Neural crest cell (in vitro differentiated cells): ENCODE measurements at regions not wholly inside any gene's neighbourhood (a gene's known extent, or its start where the extent isn't known, plus 50 kb on each side); places are given as distances from the start of the nearest gene placed in this dataset.

Experiments
- DNase-seq: peaks from one replicate; pipeline ENCODE4 v3.0.0; 2021; ENCODE audit warnings: low read depth, mixed read lengths, low spot score
- H3K27ac Mint-ChIP-seq: one replicate; pipeline ENCODE4 v1.8.0; 2021; ENCODE audit warnings: mild to moderate bottlenecking, mixed read lengths; ENCODE audit not compliant: unreplicated experiment
- H3K27me3 Mint-ChIP-seq: 2 replicates; pipeline ENCODE4 v1.8.0; 2021; ENCODE audit warnings: low read depth, mild to moderate bottlenecking, mixed read lengths
- H3K36me3 Mint-ChIP-seq: 2 replicates; pipeline ENCODE4 v1.8.0; 2021; ENCODE audit warnings: low read depth, mild to moderate bottlenecking, mixed read lengths
- H3K4me1 Mint-ChIP-seq: 2 replicates; pipeline ENCODE4 v1.8.0; 2021; ENCODE audit warnings: mixed read lengths
- H3K4me3 Mint-ChIP-seq: one replicate; pipeline ENCODE4 v1.8.0; 2021; ENCODE audit warnings: mild to moderate bottlenecking, mixed read lengths
- H3K9me3 Mint-ChIP-seq: 2 replicates; pipeline ENCODE4 v1.8.0; 2021; ENCODE audit warnings: mixed read lengths
- CTCF ChIP-seq: fragments of 200-600 bp; sonication (generic); conservative IDR thresholded peaks from 2 replicates; pipeline ENCODE4 v1.5.0; 2021; ENCODE audit warnings: antibody characterized with exemption, mild to moderate bottlenecking

GRCh38 chr2:11914455-11914854, 168.0 kb downstream of the LPIN1 start:
- Mint-ChIP-seq H3K36me3 (peaks cover 3% of the 10 kb centered on the region), H3K27me3 (no peaks in the 10 kb centered on the region), H3K9me3 (peaks cover 11% of the 10 kb centered on the region), H3K4me3 (no peak overlapping the region), H3K27ac (no peak overlapping the region), H3K4me1 (no peaks in the 10 kb centered on the region)
- TF ChIP-seq CTCF = no peak
- no peak for DNase-seq

- no peaks in the 10 kb centered on the region for H3K27me3 Mint-ChIP-seq
- DNase-seq = no peak
- peaks cover 3% of the 10 kb centered on the region for H3K36me3 Mint-ChIP-seq
- no peak overlapping the region for H3K27ac Mint-ChIP-seq
- no peak overlapping the region for H3K4me3 Mint-ChIP-seq
- peaks cover 8% of the 10 kb centered on the region for H3K9me3 Mint-ChIP-seq
- TF ChIP-seq CTCF = no peak
- H3K4me1 Mint-ChIP-seq = no peaks in the 10 kb centered on the region
These were observed 169.2 kb downstream of the LPIN1 start for GRCh38 chr2:11915650-11916049.

- Mint-ChIP-seq H3K4me1 (peaks cover 6% of the 10 kb centered on the region), H3K27ac (no peak overlapping the region), H3K4me3 (no peak overlapping the region), H3K9me3 (peaks cover 2% of the 10 kb centered on the region), H3K36me3 (peaks cover 2% of the 10 kb centered on the region), H3K27me3 (no peaks in the 10 kb centered on the region)
- TF ChIP-seq CTCF = no peak
- DNase-seq = no peak
These were observed 173.5 kb downstream of the LPIN1 start for GRCh38 chr2:11919953-11920352.

- Mint-ChIP-seq H3K9me3 (no peaks in the 10 kb centered on the region), H3K27ac (no peak overlapping the region), H3K4me1 (peaks cover 6% of the 10 kb centered on the region), H3K36me3 (no peaks in the 10 kb centered on the region), H3K27me3 (no peaks in the 10 kb centered on the region), H3K4me3 (no peak overlapping the region)
- DNase-seq = no peak
- TF ChIP-seq CTCF = no peak
These were observed 174.7 kb downstream of the LPIN1 start for GRCh38 chr2:11920993-11921583.

- TF ChIP-seq CTCF = no peak
- no peak for DNase-seq
- Mint-ChIP-seq H3K27ac (no peak overlapping the region), H3K4me1 (peaks cover 6% of the 10 kb centered on the region), H3K4me3 (no peak overlapping the region), H3K27me3 (no peaks in the 10 kb centered on the region), H3K9me3 (no peaks in the 10 kb centered on the region), H3K36me3 (no peaks in the 10 kb centered on the region)
These were observed 175.9 kb downstream of the LPIN1 start for GRCh38 chr2:11922294-11922693.

- H3K36me3 Mint-ChIP-seq = no peaks in the 10 kb centered on the region
- no peak overlapping the region for H3K27ac Mint-ChIP-seq
- H3K4me3 Mint-ChIP-seq = no peak overlapping the region
- DNase-seq = no peak
- H3K4me1 Mint-ChIP-seq = peaks cover 6% of the 10 kb centered on the region
- no peaks in the 10 kb centered on the region for H3K27me3 Mint-ChIP-seq
- TF ChIP-seq CTCF = no peak
- H3K9me3 Mint-ChIP-seq = no peaks in the 10 kb centered on the region
These were observed 177.5 kb downstream of the LPIN1 start for GRCh38 chr2:11923935-11924334.
